ENCODE measurements at regions not wholly inside any gene's neighbourhood (a gene's known extent, or its start where the extent isn't known, plus 50 kb on each side); places are given as distances from the start of the nearest gene placed in this dataset.
A peak's percentile ranks its signal among the peaks of the same experiment; 100 is the strongest.

- TF ChIP-seq ISL1 (CRISPR knock-in tag; IDR thresholded peaks at IDR 0.05) (no peak), CREB5 (CRISPR knock-in tag; IDR thresholded peaks at IDR 0.05; ENCODE audit: low read depth) (no peak), ZC3H10 (CRISPR knock-in tag; IDR thresholded peaks at IDR 0.05) (no peak), ARNTL (CRISPR knock-in tag; IDR thresholded peaks at IDR 0.05; ENCODE audit: borderline replicate concordance, low read depth) (no peak), PATZ1 (CRISPR knock-in tag; IDR thresholded peaks at IDR 0.05; ENCODE audit: borderline replicate concordance) (no peak), ZNF565 (CRISPR knock-in tag; conservative IDR thresholded peaks at IDR 0.05; ENCODE audit: low read depth) (no peak), ZNF70 (CRISPR knock-in tag; IDR thresholded peaks at IDR 0.05) (no peak)
- ATAC-seq: no peak
Observed at GRCh38 chr5:169351721-169352120, 50.8 kb upstream of the SLIT3 start.

- ATAC-seq: peak; percentile 96
- no peak for TF ChIP-seq ARNTL (CRISPR knock-in tag; IDR thresholded peaks at IDR 0.05; ENCODE audit: borderline replicate concordance, low read depth)
- TF ChIP-seq ZNF70 (CRISPR knock-in tag; IDR thresholded peaks at IDR 0.05): 0 out of 2 replicates have a peak, but pooled peaks have one; percentile 39
- TF ChIP-seq TCF4 (CRISPR knock-in tag; IDR thresholded peaks at IDR 0.05; ENCODE audit: borderline replicate concordance): 0 out of 2 replicates have a peak, but pooled peaks have one; percentile 61
- TF ChIP-seq CSDC2 (CRISPR knock-in tag; IDR thresholded peaks at IDR 0.05): peak; percentile 92; the same call in 1 of the 2 replicates
- no peak for TF ChIP-seq ZNF8 (CRISPR knock-in tag; IDR thresholded peaks at IDR 0.05)
- TF ChIP-seq ZC3H10 (CRISPR knock-in tag; IDR thresholded peaks at IDR 0.05): peak; percentile 96
- no peak for TF ChIP-seq BACH2 (CRISPR knock-in tag; IDR thresholded peaks at IDR 0.05; ENCODE audit: borderline replicate concordance)
- TF ChIP-seq SNAI2 (CRISPR knock-in tag; IDR thresholded peaks at IDR 0.05): peak; percentile 61; the same call in 1 of the 2 replicates
- TF ChIP-seq ZNF565 (CRISPR knock-in tag; conservative IDR thresholded peaks at IDR 0.05; ENCODE audit: low read depth): no peak
- peak; percentile 40; the same call in 1 of the 2 replicates for TF ChIP-seq ZFP30 (CRISPR knock-in tag; IDR thresholded peaks at IDR 0.05)
- 0 out of 2 replicates have a peak, but pooled peaks have one; percentile 77 for TF ChIP-seq GLIS3 (CRISPR knock-in tag; IDR thresholded peaks at IDR 0.05)
- TF ChIP-seq ISL1 (CRISPR knock-in tag; IDR thresholded peaks at IDR 0.05): peak; percentile 96
- TF ChIP-seq TOX (CRISPR knock-in tag; IDR thresholded peaks at IDR 0.05; ENCODE audit: borderline replicate concordance): peak; percentile 88
- TF ChIP-seq TSHZ2 (CRISPR knock-in tag; IDR thresholded peaks at IDR 0.05): peak; percentile 44; the same call in 1 of the 2 replicates
- TF ChIP-seq CSRNP3 (CRISPR knock-in tag; IDR thresholded peaks at IDR 0.05): peak; percentile 79; the same call in 1 of the 2 replicates
- TF ChIP-seq OSR1 (CRISPR knock-in tag; IDR thresholded peaks at IDR 0.05): no peak
- peak; percentile 98; the same call in 1 of the 2 replicates for TF ChIP-seq PATZ1 (CRISPR knock-in tag; IDR thresholded peaks at IDR 0.05; ENCODE audit: borderline replicate concordance)
- 0 out of 2 replicates have a peak, but pooled peaks have one; percentile 21 for TF ChIP-seq POU6F1 (CRISPR knock-in tag; IDR thresholded peaks at IDR 0.05; ENCODE audit: borderline replicate concordance, low read depth)
- peak; percentile 73 for TF ChIP-seq ESRRG (CRISPR knock-in tag; IDR thresholded peaks at IDR 0.05)
- TF ChIP-seq PPARA (CRISPR knock-in tag; IDR thresholded peaks at IDR 0.05; ENCODE audit: borderline replicate concordance): no peak
- TF ChIP-seq ZFP3 (CRISPR knock-in tag; IDR thresholded peaks at IDR 0.05): peak; percentile 72; the same call in 1 of the 2 replicates
- peak; percentile 79 for TF ChIP-seq RARB (CRISPR knock-in tag; IDR thresholded peaks at IDR 0.05)
- peak; percentile 77; the same call in 1 of the 2 replicates for TF ChIP-seq CREB5 (CRISPR knock-in tag; IDR thresholded peaks at IDR 0.05; ENCODE audit: low read depth)
Observed at GRCh38 chr5:169350759-169351240, 49.9 kb upstream of the SLIT3 start.
